Endothelial cell of umbilical vein (primary cell): ENCODE measurements at regions not wholly inside any gene's neighbourhood (a gene's known extent, or its start where the extent isn't known, plus 50 kb on each side); places are given as distances from the start of the nearest gene placed in this dataset.

Experiments used
- BruUV-seq: library from RNA; stranded (reverse); fragments of 400-500 nt; replicated peaks from 2 replicates; lab custom pipeline; 2021; lab: Mats Ljungman, UMichigan
- CTCF ChIA-PET: fragments of 300-600, 350-600 bp; sonication (Branson Sonifier 250); formaldehyde crosslinking; loops from one replicate; lab custom pipeline; 2021; ENCODE audit warnings: antibody characterized with exemption, inconsistent platforms; lab: Charles Lee
- POLR2A ChIA-PET: fragments of 300-600, 350-600 bp; sonication (Branson Sonifier 250); formaldehyde crosslinking; loops from one replicate; lab custom pipeline; 2021; ENCODE audit warnings: antibody characterized with exemption, inconsistent platforms; lab: Charles Lee
- DNase-seq: peaks from one replicate; pipeline ENCODE4 v3.0.0-alpha.2; 2011; ENCODE audit warnings: low read depth, low spot score
- FAIRE-seq: peaks from 2 replicates; lab custom pipeline; 2011; peaks lifted over from hg19 to GRCh38; lab: Jason Lieb, UNC
- H2AFZ ChIP-seq: 2 replicates; pipeline ENCODE4 v1.6.0; 2012; ENCODE audit warnings: low read depth, low read length, control low read depth, inconsistent platforms
- H3K27ac ChIP-seq: 2 replicates; pipeline ENCODE4 v1.5.1; 2011; ENCODE audit warnings: low read depth, mild to moderate bottlenecking, control low read depth, low read length, moderate library complexity; ENCODE audit not compliant: insufficient read depth
- H3K27me3 ChIP-seq, 2 experiments: 2 replicates each; pipeline versions ENCODE4 v1.6.0 to v1.6.1; 2011; ENCODE audit warnings: low read length in 2 of 2, mixed read lengths in 1 of 2; ENCODE audit not compliant: control insufficient read depth in 2 of 2, insufficient read depth in 2 of 2
- H3K36me3 ChIP-seq, 2 experiments: 2 replicates in 1 of 2; 3 replicates in 1 of 2; pipeline ENCODE4 v1.5.1; 2011; ENCODE audit warnings: low read length in 2 of 2, mild to moderate bottlenecking in 1 of 2, moderate library complexity in 1 of 2; ENCODE audit not compliant: control insufficient read depth in 2 of 2, insufficient read depth in 2 of 2; ENCODE audit errors: extremely low read depth in 1 of 2
- H3K4me1 ChIP-seq: 3 replicates; pipeline ENCODE4 v1.5.1; 2011; ENCODE audit warnings: mild to moderate bottlenecking, low read length; ENCODE audit not compliant: control insufficient read depth, insufficient read depth; ENCODE audit errors: extremely low read depth
- H3K4me2 ChIP-seq: 2 replicates; pipeline ENCODE4 v1.6.1; 2011; ENCODE audit warnings: low read length, control low read depth, mixed read lengths; ENCODE audit not compliant: insufficient read depth
- H3K4me3 ChIP-seq, 3 experiments: fragments of 200-600 bp in 1 of 3; sonication (generic), shearing (Covaris generic) in 1 of 3; replicated peaks in 1 of 3; 2 replicates each; pipeline ENCODE4 v1.5.1; 2011 to 2016; ENCODE audit warnings: control low read depth in 3 of 3, low read length in 3 of 3, mild to moderate bottlenecking in 2 of 3, inconsistent platforms in 1 of 3, low read depth in 1 of 3, moderate library complexity in 1 of 3; ENCODE audit not compliant: insufficient read depth in 1 of 3
- H3K79me2 ChIP-seq: 2 replicates; pipeline ENCODE4 v1.6.0; 2012; ENCODE audit warnings: low read length, inconsistent platforms; ENCODE audit not compliant: control insufficient read depth, insufficient read depth
- H3K9ac ChIP-seq: replicated peaks from 2 replicates; pipeline ENCODE3; 2011; ENCODE audit warnings: low read length, control low read depth; ENCODE audit not compliant: insufficient read depth; ENCODE audit errors: extremely low read depth
- H3K9me1 ChIP-seq: replicated peaks from 3 replicates; pipeline ENCODE4 v1.6.0; 2011; ENCODE audit warnings: mild to moderate bottlenecking, low read length; ENCODE audit not compliant: control insufficient read depth, insufficient read depth; ENCODE audit errors: extremely low read depth
- H3K9me3 ChIP-seq: replicated peaks from 2 replicates; pipeline ENCODE4 v1.5.1; 2012; ENCODE audit warnings: low read length, inconsistent platforms; ENCODE audit not compliant: control insufficient read depth, insufficient read depth
- H4K20me1 ChIP-seq: replicated peaks from 2 replicates; pipeline ENCODE3; 2011; ENCODE audit warnings: mild to moderate bottlenecking, low read length; ENCODE audit not compliant: control insufficient read depth, insufficient read depth; ENCODE audit errors: extremely low read depth
- EZH2 ChIP-seq: IDR thresholded peaks from 2 replicates; pipeline ENCODE4 v1.6.1; 2012; ENCODE audit warnings: borderline replicate concordance, low read depth, mild to moderate bottlenecking, moderate library complexity, low read length, inconsistent platforms; ENCODE audit not compliant: severe bottlenecking
- FOS ChIP-seq: IDR thresholded peaks from 2 replicates; pipeline ENCODE4 v1.6.1; 2011; ENCODE audit warnings: mild to moderate bottlenecking, low read length, moderate library complexity, borderline replicate concordance; ENCODE audit not compliant: insufficient read depth
- GATA2 ChIP-seq: IDR thresholded peaks from 2 replicates; pipeline ENCODE4 v1.7.0; 2011; ENCODE audit warnings: low read depth, mild to moderate bottlenecking, moderate library complexity, mixed read lengths, low read length; ENCODE audit not compliant: insufficient read length, insufficient read depth
- JUN ChIP-seq: IDR thresholded peaks from 2 replicates; pipeline ENCODE4 v1.6.1; 2011; ENCODE audit warnings: borderline replicate concordance, low read depth; ENCODE audit not compliant: insufficient read length, insufficient read depth
- MYC ChIP-seq: IDR thresholded peaks from one replicate; pipeline ENCODE4 v1.6.1; 2011; ENCODE audit warnings: mild to moderate bottlenecking, low read depth, low read length
- POLR2A ChIP-seq: IDR thresholded peaks from 2 replicates; pipeline ENCODE4 v1.6.1; 2012; ENCODE audit warnings: low read depth, mild to moderate bottlenecking, control low read depth, low read length
- POLR2AphosphoS5 ChIP-seq: IDR thresholded peaks from 2 replicates; pipeline ENCODE4 v1.6.1; 2012; ENCODE audit warnings: low read depth, mild to moderate bottlenecking, control low read depth, low read length, moderate library complexity; ENCODE audit not compliant: insufficient read depth
- dilution Hi-C: fragments of 300-500 bp; cut with MboI; formaldehyde crosslinking; loops from one replicate; pipeline ENCODE4 v1.15.0; 2019; ENCODE audit warnings: low sequenced_read_pairs; ENCODE audit not compliant: extremely low pct_ligation_motif_present
- intact Hi-C: fragments of 100-400 bp; cut with micrococcal nuclease; formaldehyde crosslinking; loops from one replicate; pipeline ENCODE4 v1.10.0; 2022
- TF ChIP-seq, protein P1 (sequence below), 2 donors: IDR thresholded peaks; 1 replicate in 1 of 2; 2 replicates in 1 of 2; pipeline ENCODE4 v1.5.1; 2011; ENCODE audit warnings: low read length in 2 of 2, mild to moderate bottlenecking in 2 of 2, moderate library complexity in 2 of 2, control low read depth in 1 of 2, inconsistent platforms in 1 of 2, low read depth in 1 of 2; ENCODE audit not compliant: insufficient read depth in 1 of 2; ENCODE audit errors: extremely low read depth in 1 of 2
- TF ChIP-seq, protein P2 (sequence below): IDR thresholded peaks from 2 replicates; pipeline ENCODE4 v1.6.1; 2011; ENCODE audit not compliant: insufficient read depth, insufficient read length

DNA sequence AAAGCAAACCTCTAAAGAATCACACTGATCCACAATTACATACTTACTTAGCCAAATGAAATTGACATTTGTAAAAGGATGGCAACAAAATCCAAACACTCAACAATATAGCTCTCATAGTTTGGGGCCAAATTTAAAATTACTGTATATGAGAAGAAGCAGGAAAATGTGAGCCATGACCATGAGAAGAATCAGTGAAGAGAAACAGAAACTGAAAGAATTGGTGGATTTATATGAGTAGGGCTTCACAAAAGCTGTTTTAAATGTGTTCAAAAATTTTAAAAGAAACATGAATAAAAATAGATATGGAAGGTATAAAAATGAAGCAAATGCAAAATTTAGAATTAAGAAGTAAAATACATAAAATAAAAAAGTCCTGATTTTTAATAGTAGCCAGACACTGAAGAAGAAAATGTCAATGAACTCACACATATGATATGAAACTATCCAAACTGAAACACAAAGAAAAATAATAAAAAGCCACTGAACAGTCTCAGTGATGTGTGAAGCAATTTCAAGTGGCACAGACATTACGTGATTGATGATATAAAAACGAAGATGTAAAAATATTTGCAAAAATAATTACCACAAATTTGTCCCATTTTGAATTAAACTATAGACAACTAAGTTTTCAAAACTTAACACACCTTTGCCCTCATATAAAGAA, 87.9 kb upstream of the MDGA2 start:
- Histone ChIP-seq H4K20me1 (no peaks in the 10 kb centered on the region), H3K9ac (no peak overlapping the region), H3K27me3 (no peaks in the 10 kb centered on the region), H3K9me1 (no peaks in the 10 kb centered on the region), H3K27ac (no peak overlapping the region), H3K4me3 (no peak overlapping the region), H3K4me2 (no peak overlapping the region), H3K4me1 (no peaks in the 10 kb centered on the region), H3K36me3 (no peaks in the 10 kb centered on the region), H3K9me3 (peaks cover 5% of the 10 kb centered on the region), H3K79me2 (no peaks in the 10 kb centered on the region), H2AFZ (no peak overlapping the region)
- ChIA-PET POLR2A (no interaction called here), CTCF (no interaction called here)
- BruUV-seq: no TSS peak
- DNase-seq: no peak
- intact Hi-C loops: no loop called here
- no peak for FAIRE-seq
- TF ChIP-seq EZH2: no peak
- no peak for TF ChIP-seq MYC
- dilution Hi-C loops: no loop called here

DNA sequence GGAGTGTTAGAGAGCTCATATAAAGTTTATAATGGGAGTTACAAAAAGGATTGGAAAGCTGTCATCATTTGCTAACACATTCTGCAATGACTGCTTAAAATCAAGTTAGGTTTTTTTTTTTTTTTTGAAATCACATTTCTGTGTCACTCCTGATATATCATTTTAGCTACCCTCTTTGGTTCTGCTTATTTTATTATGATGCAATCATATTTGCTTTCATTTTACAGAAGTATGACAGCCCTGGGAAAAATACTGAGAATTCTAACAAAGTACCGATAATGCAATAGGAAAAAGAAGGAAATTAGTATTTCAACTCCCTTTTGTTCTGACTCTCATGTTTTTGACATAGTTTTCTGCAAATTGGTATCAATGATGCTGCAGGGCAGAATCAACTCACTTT, 71.6 kb upstream of the MDGA2 start:
- H2AFZ ChIP-seq: no peak overlapping the region
- dilution Hi-C loops: no loop called here
- no peak overlapping the region for H3K4me2 ChIP-seq
- TF ChIP-seq POLR2A: no peak
- TF ChIP-seq FOS: no peak
- no peak for TF ChIP-seq POLR2AphosphoS5
- no peak for TF ChIP-seq EZH2
- TF ChIP-seq, protein P1, sequence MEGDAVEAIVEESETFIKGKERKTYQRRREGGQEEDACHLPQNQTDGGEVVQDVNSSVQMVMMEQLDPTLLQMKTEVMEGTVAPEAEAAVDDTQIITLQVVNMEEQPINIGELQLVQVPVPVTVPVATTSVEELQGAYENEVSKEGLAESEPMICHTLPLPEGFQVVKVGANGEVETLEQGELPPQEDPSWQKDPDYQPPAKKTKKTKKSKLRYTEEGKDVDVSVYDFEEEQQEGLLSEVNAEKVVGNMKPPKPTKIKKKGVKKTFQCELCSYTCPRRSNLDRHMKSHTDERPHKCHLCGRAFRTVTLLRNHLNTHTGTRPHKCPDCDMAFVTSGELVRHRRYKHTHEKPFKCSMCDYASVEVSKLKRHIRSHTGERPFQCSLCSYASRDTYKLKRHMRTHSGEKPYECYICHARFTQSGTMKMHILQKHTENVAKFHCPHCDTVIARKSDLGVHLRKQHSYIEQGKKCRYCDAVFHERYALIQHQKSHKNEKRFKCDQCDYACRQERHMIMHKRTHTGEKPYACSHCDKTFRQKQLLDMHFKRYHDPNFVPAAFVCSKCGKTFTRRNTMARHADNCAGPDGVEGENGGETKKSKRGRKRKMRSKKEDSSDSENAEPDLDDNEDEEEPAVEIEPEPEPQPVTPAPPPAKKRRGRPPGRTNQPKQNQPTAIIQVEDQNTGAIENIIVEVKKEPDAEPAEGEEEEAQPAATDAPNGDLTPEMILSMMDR (IDR thresholded peaks at IDR 0.05; ENCODE audit: extremely low read depth in 1 of 2, insufficient read depth in 1 of 2, low read depth in 1 of 2, low read length in 2 of 2): no peak
- no peak for TF ChIP-seq JUN
- TF ChIP-seq MYC: no peak
- TF ChIP-seq GATA2: no peak
- TF ChIP-seq, protein P2, sequence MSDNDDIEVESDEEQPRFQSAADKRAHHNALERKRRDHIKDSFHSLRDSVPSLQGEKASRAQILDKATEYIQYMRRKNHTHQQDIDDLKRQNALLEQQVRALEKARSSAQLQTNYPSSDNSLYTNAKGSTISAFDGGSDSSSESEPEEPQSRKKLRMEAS: no peak
- H3K27ac ChIP-seq: no peak overlapping the region
- no peaks in the 10 kb centered on the region for H3K27me3 ChIP-seq
- H3K4me3 ChIP-seq: no peak overlapping the region
- CTCF ChIA-PET: no interaction called here
- H3K9ac ChIP-seq: no peak overlapping the region
- no peaks in the 10 kb centered on the region for H3K9me1 ChIP-seq
- no peaks in the 10 kb centered on the region for H3K79me2 ChIP-seq
- DNase-seq (no peak), FAIRE-seq (no peak)
- H3K36me3 ChIP-seq: no peaks in the 10 kb centered on the region
- POLR2A ChIA-PET: no interaction called here
- BruUV-seq: no TSS peak
- H3K9me3 ChIP-seq: no peaks in the 10 kb centered on the region
- intact Hi-C loops: no loop called here
- no peaks in the 10 kb centered on the region for H3K4me1 ChIP-seq
- H4K20me1 ChIP-seq: no peaks in the 10 kb centered on the region
